GM12891 (cell line): ENCODE measurements at regions not wholly inside any gene's neighbourhood (a gene's known extent, or its start where the extent isn't known, plus 50 kb on each side); places are given as distances from the start of the nearest gene placed in this dataset.
"Not testable (repeated sequence)": the region's sequence is repeated elsewhere in the genome, so short reads cannot be mapped to it uniquely, and the experiment has no call there.

Source experiments
- DNase-seq: peaks from one replicate; pipeline ENCODE4 v3.0.0; 2011; ENCODE audit warnings: low spot score; ENCODE audit not compliant: insufficient read length
- FAIRE-seq: peaks from 2 replicates; lab custom pipeline; 2011; peaks lifted over from hg19 to GRCh38; lab: Jason Lieb, UNC
- PAX5 ChIP-seq: IDR thresholded peaks from 2 replicates; pipeline ENCODE4 v1.6.1; 2011; ENCODE audit warnings: low read length, moderate library complexity, mild to moderate bottlenecking; ENCODE audit not compliant: insufficient read depth, severe bottlenecking
- POLR2A ChIP-seq: IDR thresholded peaks from 2 replicates; pipeline ENCODE4 v1.6.1; 2011; ENCODE audit warnings: low read depth, low read length, control low read depth
- POLR2AphosphoS5 ChIP-seq: IDR thresholded peaks from 2 replicates; pipeline ENCODE4 v1.6.1; 2011; ENCODE audit warnings: low read depth, low read length, control low read depth
- POU2F2 ChIP-seq: IDR thresholded peaks from 2 replicates; pipeline ENCODE4 v1.6.1; 2011; ENCODE audit warnings: low read depth, mild to moderate bottlenecking, control low read depth, low read length, moderate library complexity
- SPI1 ChIP-seq: IDR thresholded peaks from 2 replicates; pipeline ENCODE4 v1.6.1; 2011; ENCODE audit warnings: low read depth, low read length, control low read depth
- TAF1 ChIP-seq: IDR thresholded peaks from 2 replicates; pipeline ENCODE4 v1.6.1; 2011; ENCODE audit warnings: low read depth, low read length, control low read depth

GRCh38 chr4:12445711-12446235 is 1017.1 kb upstream of the HS3ST1 start:
- no peak for DNase-seq
- no peak for TF ChIP-seq SPI1
- FAIRE-seq, result no peak

- FAIRE-seq (no peak), DNase-seq (no peak)
- TF ChIP-seq POLR2AphosphoS5 (no peak), SPI1 (no peak), PAX5 (no peak), POU2F2 (no peak), TAF1 (no peak), POLR2A (no peak)
Observed at GRCh38 chr4:12439633-12440305, 1011.1 kb upstream of the HS3ST1 start.

GRCh38 chr4:12431259-12431658 is 1002.6 kb upstream of the HS3ST1 start:
- FAIRE-seq, DNase-seq: not testable (repeated sequence)

- DNase-seq (no peak), FAIRE-seq (no peak)
- TF ChIP-seq POLR2A, result no peak
- TF ChIP-seq SPI1, result no peak
- TF ChIP-seq POU2F2, result no peak
- no peak for TF ChIP-seq POLR2AphosphoS5
- TF ChIP-seq TAF1, result no peak
- no peak for TF ChIP-seq PAX5
Observed at GRCh38 chr4:12421364-12421763, 992.7 kb upstream of the HS3ST1 start.

GRCh38 chr4:12416755-12417154 is 988.1 kb upstream of the HS3ST1 start:
- TF ChIP-seq PAX5, result no peak
- FAIRE-seq (no peak), DNase-seq (no peak)

GRCh38 chr4:12414181-12414812 is 985.6 kb upstream of the HS3ST1 start:
- no peak for TF ChIP-seq TAF1
- no peak for TF ChIP-seq SPI1
- no peak for TF ChIP-seq POLR2AphosphoS5
- no peak for TF ChIP-seq POU2F2
- no peak for TF ChIP-seq PAX5
- no peak for TF ChIP-seq POLR2A
- DNase-seq, result no peak
- FAIRE-seq, result no peak

- no peak for DNase-seq
- FAIRE-seq, result no peak
- TF ChIP-seq POLR2AphosphoS5 (no peak), POU2F2 (no peak), POLR2A (no peak), TAF1 (no peak), SPI1 (no peak), PAX5 (no peak)
Observed at GRCh38 chr4:12411072-12411471, 982.4 kb upstream of the HS3ST1 start.

- FAIRE-seq, result no peak
- TF ChIP-seq TAF1 (no peak), SPI1 (no peak), POLR2AphosphoS5 (no peak), POU2F2 (no peak), PAX5 (no peak), POLR2A (no peak)
- DNase-seq, result no peak
Observed at GRCh38 chr4:12409507-12410190, 981.0 kb upstream of the HS3ST1 start.

GRCh38 chr4:12408364-12408763 is 979.7 kb upstream of the HS3ST1 start:
- no peak for DNase-seq
- no peak for TF ChIP-seq SPI1
- TF ChIP-seq POU2F2, result no peak
- TF ChIP-seq POLR2A, result no peak
- no peak for TF ChIP-seq POLR2AphosphoS5
- no peak for TF ChIP-seq TAF1
- TF ChIP-seq PAX5, result no peak
- FAIRE-seq, result no peak

GRCh38 chr4:12403175-12403574 is 974.5 kb upstream of the HS3ST1 start:
- FAIRE-seq (no peak), DNase-seq (no peak)
- no peak for TF ChIP-seq POU2F2
- no peak for TF ChIP-seq PAX5
- no peak for TF ChIP-seq SPI1
